ENCODE measurements at regions not wholly inside any gene's neighbourhood (a gene's known extent, or its start where the extent isn't known, plus 50 kb on each side); places are given as distances from the start of the nearest gene placed in this dataset.

DNA sequence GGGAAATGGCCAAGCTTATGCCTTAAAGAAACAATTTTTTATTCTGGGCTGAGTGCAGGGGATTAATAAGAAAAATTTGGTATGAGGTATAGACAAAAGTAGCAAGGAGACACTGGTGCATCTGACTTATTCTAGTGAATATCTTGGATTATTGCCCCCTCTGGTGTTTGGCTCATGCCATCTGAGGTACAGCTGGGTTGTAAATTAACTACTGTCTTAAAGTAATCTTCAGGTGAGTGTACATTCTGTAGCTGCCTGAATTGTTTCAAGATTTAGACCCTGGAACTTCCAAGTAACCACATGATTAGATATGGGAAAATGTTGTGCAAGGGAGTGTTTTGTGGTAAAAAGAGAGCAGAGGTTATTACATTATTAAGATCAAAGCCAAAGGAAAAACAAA lies 988.7 kb downstream of the FAM133A start:
- TF ChIP-seq POLR2A (IDR thresholded peaks at IDR 0.05) (no peak), EP300 (IDR thresholded peaks at IDR 0.05; ENCODE audit: low read depth) (no peak)
